Kidney (tissue), 13 donors: ENCODE measurements at regions not wholly inside any gene's neighbourhood (a gene's known extent, or its start where the extent isn't known, plus 50 kb on each side); places are given as distances from the start of the nearest gene placed in this dataset.
A peak's percentile ranks its signal among the peaks of the same experiment; 100 is the strongest.

ENCODE experiments used
- DNase-seq, 5 donors: peaks; one replicate each; pipeline ENCODE4 v3.0.0-alpha.2; 2013 to 2020
- FAIRE-seq: peaks from 2 replicates; lab custom pipeline; 2012; peaks lifted over from hg19 to GRCh38; lab: Jason Lieb, UNC
- H3K27ac ChIP-seq, 2 donors: one replicate each; pipeline ENCODE4 v1.7.0; 2013; ENCODE audit warnings: low read depth in 2 of 2, low read length in 2 of 2, inconsistent platforms in 1 of 2
- H3K27me3 ChIP-seq: one replicate; pipeline ENCODE4 v1.7.1; 2013; ENCODE audit warnings: low read length, inconsistent platforms; ENCODE audit not compliant: control insufficient read depth, insufficient read depth
- H3K36me3 ChIP-seq, 3 donors: one replicate each; pipeline versions ENCODE4 v1.7.0 to v1.7.1; 2013; ENCODE audit warnings: low read length in 3 of 3, control low read depth in 1 of 3, inconsistent platforms in 1 of 3; ENCODE audit not compliant: insufficient read depth in 3 of 3, control insufficient read depth in 2 of 3
- H3K4me1 ChIP-seq, 3 donors: one replicate each; pipeline versions ENCODE4 v1.7.0 to v1.7.1; 2013; ENCODE audit warnings: low read length in 3 of 3, inconsistent platforms in 1 of 3, low read depth in 1 of 3; ENCODE audit not compliant: control insufficient read depth in 2 of 3, insufficient read depth in 2 of 3
- H3K4me3 ChIP-seq, 3 donors: one replicate each; pipeline versions ENCODE4 v1.7.0 to v1.8.1; 2013; ENCODE audit warnings: low read length in 3 of 3, control low read depth in 1 of 3, inconsistent platforms in 1 of 3
- H3K9ac ChIP-seq, 3 donors: one replicate each; pipeline versions ENCODE4 v1.7.0 to v1.7.1; 2013; ENCODE audit warnings: low read length in 3 of 3, control low read depth in 1 of 3, inconsistent platforms in 1 of 3
- H3K9me3 ChIP-seq, 3 donors: one replicate each; pipeline versions ENCODE4 v1.7.0 to v1.7.1; 2013; ENCODE audit warnings: low read length in 3 of 3, control low read depth in 1 of 3, inconsistent platforms in 1 of 3; ENCODE audit not compliant: control insufficient read depth in 2 of 3, insufficient read depth in 1 of 3
- CTCF ChIP-seq: IDR thresholded peaks from 3 replicates; pipeline ENCODE4 v1.5.1; 2012; ENCODE audit warnings: mild to moderate bottlenecking, moderate library complexity, borderline replicate concordance; ENCODE audit not compliant: insufficient read depth; ENCODE audit errors: extremely low read depth
- intact Hi-C: fragments of 100-400 bp; cut with DNase I; formaldehyde crosslinking; loops from one replicate; pipeline ENCODE4 v1.11.1; 2022
- donor health status: control.
- donor health status: control.
- donor health status: control.
- donor health status: control.
- donor health status: control.
- donor health status: DM: yes; HTN: yes; CAD: no.
- donor health status: Normal renal cell carcinoma (clear cell type).

GRCh38 chr3:24933401-24933800 is 438.8 kb upstream of the THRB start:
- no peak for TF ChIP-seq CTCF
- no peak for DNase-seq
- Histone ChIP-seq H3K27me3 (no peaks in the 10 kb centered on the region), H3K36me3 (no peaks in the 10 kb centered on the region), H3K9ac (no peak overlapping the region), H3K9me3 (no peaks in the 10 kb centered on the region), H3K27ac (no peak overlapping the region), H3K4me3 (no peak overlapping the region), H3K4me1 (no peaks in the 10 kb centered on the region)
- FAIRE-seq: no peak
- intact Hi-C loops: no loop called here

DNA sequence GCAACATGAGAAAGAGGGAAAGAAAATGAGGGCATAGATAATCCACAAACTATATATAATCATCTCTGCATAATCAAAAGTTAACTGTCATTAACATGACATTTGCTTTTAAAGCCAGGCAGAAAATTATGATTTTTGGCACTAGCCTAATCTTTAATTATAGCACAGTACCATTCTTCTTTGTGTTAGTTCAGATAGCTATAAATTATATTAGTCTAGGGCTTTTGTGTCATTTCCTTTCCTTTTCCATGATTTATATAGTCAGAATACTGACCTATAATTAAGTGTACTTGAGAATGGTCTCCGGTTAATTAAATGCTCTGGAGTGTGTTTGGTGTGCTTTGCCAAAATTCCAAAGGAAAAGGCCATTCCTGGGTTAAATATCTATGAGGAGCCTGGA is 441.9 kb upstream of the THRB start:
- Histone ChIP-seq H3K27ac (no peak overlapping the region), H3K4me3 (no peak overlapping the region), H3K27me3 (no peaks in the 10 kb centered on the region), H3K9ac (no peak overlapping the region), H3K4me1 (no peaks in the 10 kb centered on the region), H3K36me3 (no peaks in the 10 kb centered on the region), H3K9me3 (no peaks in the 10 kb centered on the region)
- TF ChIP-seq CTCF: no peak
- intact Hi-C loops: no loop called here
- FAIRE-seq: no peak
- peak in 2 of 5 donors; percentile 12 to 33 for DNase-seq

DNA sequence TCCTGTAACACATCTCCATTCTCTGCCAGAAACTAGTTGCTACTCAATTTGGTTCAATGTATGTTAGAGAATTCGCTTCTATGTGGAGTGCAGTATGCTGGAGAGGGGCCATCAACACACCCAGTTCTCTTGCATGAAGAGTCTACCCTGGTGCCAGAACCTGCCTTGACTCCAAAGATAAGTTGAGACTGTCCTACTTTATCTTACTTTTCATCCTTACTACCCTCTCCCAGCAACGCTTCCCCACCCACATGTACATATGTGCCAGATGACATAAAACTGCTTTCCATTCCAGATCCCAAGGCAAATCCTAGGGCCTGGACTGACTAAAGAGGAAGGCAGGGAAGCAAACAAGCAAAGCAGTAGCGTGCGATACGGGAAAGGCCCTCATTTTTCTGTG is 442.6 kb upstream of the THRB start:
- no peaks in the 10 kb centered on the region for H3K4me1 ChIP-seq
- H3K9me3 ChIP-seq: no peaks in the 10 kb centered on the region
- H3K27ac ChIP-seq: no peak overlapping the region
- no peaks in the 10 kb centered on the region for H3K36me3 ChIP-seq
- no peaks in the 10 kb centered on the region for H3K27me3 ChIP-seq
- H3K4me3 ChIP-seq: no peak overlapping the region
- no peak overlapping the region for H3K9ac ChIP-seq
- TF ChIP-seq CTCF: no peak
- intact Hi-C loops: no loop called here
- DNase-seq (peak in 1 of 5 donors; percentile 13), FAIRE-seq (no peak)

DNA sequence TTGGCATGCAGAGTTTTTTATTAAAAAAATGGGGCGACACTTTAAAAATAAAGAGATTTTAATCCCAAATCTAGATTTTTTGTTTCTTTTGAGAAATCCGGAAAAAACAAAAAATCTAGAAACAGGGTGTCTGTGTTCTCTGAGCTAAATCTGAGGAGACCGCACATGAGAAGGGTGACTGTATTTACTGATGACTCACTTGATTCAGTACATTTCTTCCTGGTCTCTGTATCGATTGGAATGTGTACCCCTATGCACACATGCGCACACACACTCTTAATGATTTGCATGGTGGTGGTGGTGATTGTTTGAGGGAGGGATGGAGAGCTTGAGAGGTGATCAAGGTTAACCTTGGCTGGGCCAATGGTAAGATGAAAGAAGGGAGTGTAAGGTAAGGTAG is 443.1 kb upstream of the THRB start:
- no peak for FAIRE-seq

More for the DNA sequence above, 443.1 kb upstream of the THRB start:
- no peak for DNase-seq
- intact Hi-C loops: no loop called here
- no peaks in the 10 kb centered on the region for H3K27me3 ChIP-seq
- no peak overlapping the region for H3K27ac ChIP-seq
- H3K4me1 ChIP-seq: no peaks in the 10 kb centered on the region
- H3K9ac ChIP-seq: no peak overlapping the region
- H3K9me3 ChIP-seq: no peaks in the 10 kb centered on the region
- no peaks in the 10 kb centered on the region for H3K36me3 ChIP-seq
- H3K4me3 ChIP-seq: no peak overlapping the region
- no peak for TF ChIP-seq CTCF
